Neural cell (in vitro differentiated cells): ENCODE measurements at regions not wholly inside any gene's neighbourhood (a gene's known extent, or its start where the extent isn't known, plus 50 kb on each side); places are given as distances from the start of the nearest gene placed in this dataset.

Experiments
- H2AFZ ChIP-seq: fragments of 200-600, 300-800 bp; sonication (generic), shearing (Covaris generic); 2 replicates; pipeline ENCODE4 v1.6.0; 2014; ENCODE audit warnings: low read depth, mild to moderate bottlenecking, antibody characterized with exemption, low read length, moderate library complexity
- H3F3A ChIP-seq: fragments of 200-600 bp; shearing (Covaris generic); 2 replicates; pipeline ENCODE4 v1.6.1; 2016; ENCODE audit warnings: mild to moderate bottlenecking, moderate library complexity, mixed read lengths, antibody characterized with exemption, low read length; ENCODE audit not compliant: insufficient read depth, poor library complexity, severe bottlenecking
- H3K27ac ChIP-seq: fragments of 200-600, 300-800 bp; sonication (generic), shearing (Covaris generic); 2 replicates; pipeline ENCODE4 v1.5.1; 2014; ENCODE audit warnings: mild to moderate bottlenecking, low read length, moderate library complexity
- H3K27me3 ChIP-seq: fragments of 300-800, 200-600 bp; sonication (generic), shearing (Covaris generic); 2 replicates; pipeline ENCODE4 v1.6.0; 2014; ENCODE audit warnings: mild to moderate bottlenecking, low read depth, low read length, moderate library complexity; ENCODE audit not compliant: insufficient read depth
- H3K36me3 ChIP-seq: fragments of 300-800, 200-600 bp; sonication (generic), shearing (Covaris generic); 2 replicates; pipeline ENCODE4 v1.5.1; 2014; ENCODE audit warnings: mild to moderate bottlenecking, antibody characterized with exemption, low read length, moderate library complexity; ENCODE audit not compliant: insufficient read depth
- H3K4me2 ChIP-seq: fragments of 300-800, 200-600 bp; sonication (generic), shearing (Covaris generic); 2 replicates; pipeline ENCODE4 v1.6.0; 2014; ENCODE audit warnings: mild to moderate bottlenecking, low read length
- H3K4me3 ChIP-seq: fragments of 300-800, 200-600 bp; sonication (generic), shearing (Covaris generic); 2 replicates; pipeline ENCODE4 v1.5.1; 2014; ENCODE audit warnings: mild to moderate bottlenecking, low read length, moderate library complexity
- H3K79me2 ChIP-seq: fragments of 200-600 bp; shearing (Covaris generic); replicated peaks from 2 replicates; pipeline ENCODE4 v1.6.0; 2014; ENCODE audit warnings: mild to moderate bottlenecking, low read length, moderate library complexity; ENCODE audit not compliant: insufficient read depth
- H3K9ac ChIP-seq: fragments of 300-800, 200-600 bp; sonication (generic), shearing (Covaris generic); 2 replicates; pipeline ENCODE4 v1.6.1; 2016; ENCODE audit warnings: mild to moderate bottlenecking, low read length, mixed read lengths
- H3K9me2 ChIP-seq: fragments of 200-600 bp; shearing (Covaris generic); 2 replicates; pipeline ENCODE4 v1.6.1; 2016; ENCODE audit warnings: mild to moderate bottlenecking, low read length, mixed read lengths; ENCODE audit not compliant: insufficient read depth
- H3K9me3 ChIP-seq: fragments of 200-600, 300-800 bp; sonication (generic), shearing (Covaris generic); 2 replicates; pipeline ENCODE4 v1.6.1; 2016; ENCODE audit warnings: mild to moderate bottlenecking, mixed run types, low read length, moderate library complexity, mixed read lengths
- H4K20me1 ChIP-seq: fragments of 200-600 bp; shearing (Covaris generic); 2 replicates; pipeline ENCODE4 v1.6.1; 2016; ENCODE audit warnings: mild to moderate bottlenecking, mixed run types; ENCODE audit not compliant: insufficient read depth
- CTCF ChIP-seq: fragments of 450-650 bp; IDR thresholded peaks from 2 replicates; pipeline ENCODE4 v1.5.1; 2014; ENCODE audit warnings: antibody characterized with exemption, mild to moderate bottlenecking, moderate library complexity; ENCODE audit not compliant: poor library complexity, severe bottlenecking
- EP300 ChIP-seq: fragments of 450-650 bp; conservative IDR thresholded peaks from 2 replicates; pipeline ENCODE4 v1.6.1; 2014; ENCODE audit warnings: antibody characterized with exemption, mild to moderate bottlenecking, moderate library complexity; ENCODE audit not compliant: poor library complexity, severe bottlenecking
- EZH2 ChIP-seq: fragments of 200-600, 300-800 bp; shearing (Covaris generic), sonication (generic); IDR thresholded peaks from 2 replicates; pipeline ENCODE4 v1.6.1; 2014; ENCODE audit warnings: antibody characterized with exemption, low read length, borderline replicate concordance, mild to moderate bottlenecking; ENCODE audit not compliant: insufficient read depth, poor library complexity, severe bottlenecking
- MXI1 ChIP-seq: fragments of 450-650 bp; conservative IDR thresholded peaks from 2 replicates; pipeline ENCODE4 v1.6.1; 2014; ENCODE audit warnings: antibody characterized with exemption, mild to moderate bottlenecking; ENCODE audit not compliant: poor library complexity, severe bottlenecking
- POLR2AphosphoS5 ChIP-seq: IDR thresholded peaks from 2 replicates; pipeline ENCODE4 v1.6.1; 2012
- RAD21 ChIP-seq: fragments of 450-650 bp; conservative IDR thresholded peaks from 2 replicates; pipeline ENCODE4 v1.6.1; 2014; ENCODE audit warnings: antibody characterized with exemption, mild to moderate bottlenecking, moderate library complexity
- REST ChIP-seq: IDR thresholded peaks from 2 replicates; pipeline ENCODE4 v1.6.1; 2012; ENCODE audit warnings: borderline replicate concordance
- SMC3 ChIP-seq: fragments of 450-650 bp; conservative IDR thresholded peaks from 2 replicates; pipeline ENCODE4 v1.6.1; 2014; ENCODE audit warnings: antibody characterized with exemption, mild to moderate bottlenecking, moderate library complexity; ENCODE audit not compliant: poor library complexity
- TAF1 ChIP-seq: IDR thresholded peaks from 2 replicates; pipeline ENCODE4 v1.6.1; 2012; ENCODE audit warnings: low read depth

DNA sequence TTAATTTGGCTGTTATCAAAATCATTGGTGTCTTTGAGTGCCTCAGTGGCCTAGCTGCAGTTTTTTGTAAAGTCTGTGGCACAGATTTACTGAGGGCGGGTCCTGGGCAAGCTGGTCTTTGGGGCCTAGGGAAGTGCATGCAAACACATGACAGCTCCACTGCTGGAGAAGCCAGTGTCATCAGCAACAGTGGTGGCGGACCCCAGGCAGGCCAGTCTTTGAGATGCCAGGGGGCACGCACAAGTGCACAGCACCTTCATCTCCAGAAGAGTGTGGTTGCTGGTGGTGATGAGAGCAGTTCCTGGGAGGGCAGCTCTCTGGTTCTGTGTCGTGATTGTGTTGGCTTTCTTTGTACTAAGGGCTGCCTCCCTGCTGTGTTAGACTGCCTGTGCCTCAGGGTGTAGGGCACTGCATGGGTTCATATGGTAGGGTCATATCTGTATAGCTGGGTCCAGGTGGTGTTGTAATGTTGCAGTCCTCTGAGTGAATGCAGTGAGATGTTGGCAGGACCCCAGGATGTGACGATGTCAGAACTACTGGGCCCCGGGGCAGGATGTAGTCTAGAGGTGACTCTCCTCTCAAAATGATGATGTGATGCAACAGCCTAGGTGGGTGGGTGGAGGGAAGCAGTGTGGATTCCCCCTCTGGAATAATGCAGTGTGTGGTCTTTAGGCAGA is 646.7 kb upstream of the CDH2 start:
- Histone ChIP-seq H3K36me3 (no peaks in the 10 kb centered on the region), H3K9me3 (no peaks in the 10 kb centered on the region), H3K9me2 (no peaks in the 10 kb centered on the region), H2AFZ (no peak overlapping the region), H3K9ac (no peak overlapping the region), H3K79me2 (no peaks in the 10 kb centered on the region), H3K27me3 (no peaks in the 10 kb centered on the region), H3K4me2 (no peak overlapping the region), H3F3A (no peaks in the 10 kb centered on the region), H3K27ac (no peak overlapping the region), H3K4me3 (no peak overlapping the region), H4K20me1 (no peaks in the 10 kb centered on the region)
- no peak for TF ChIP-seq RAD21
- no peak for TF ChIP-seq CTCF
- TF ChIP-seq TAF1, result no peak
- TF ChIP-seq EZH2, result no peak

GRCh38 chr18:28820353-28820752 is 643.4 kb upstream of the CDH2 start:
- no peak overlapping the region for H2AFZ ChIP-seq
- H3K4me3 ChIP-seq, result no peak overlapping the region
- TF ChIP-seq POLR2AphosphoS5, result no peak
- TF ChIP-seq MXI1, result no peak
- no peak for TF ChIP-seq CTCF
- no peak for TF ChIP-seq TAF1
- no peak for TF ChIP-seq REST
- no peak for TF ChIP-seq EZH2
- no peak for TF ChIP-seq SMC3
- no peak for TF ChIP-seq RAD21
- no peak for TF ChIP-seq EP300
- no peaks in the 10 kb centered on the region for H3K36me3 ChIP-seq
- no peak overlapping the region for H3K9ac ChIP-seq
- H3K79me2 ChIP-seq, result no peaks in the 10 kb centered on the region
- H3K27me3 ChIP-seq, result no peaks in the 10 kb centered on the region
- no peaks in the 10 kb centered on the region for H3K9me2 ChIP-seq
- H3K9me3 ChIP-seq, result no peaks in the 10 kb centered on the region
- H3K27ac ChIP-seq, result no peak overlapping the region
- no peaks in the 10 kb centered on the region for H4K20me1 ChIP-seq
- H3F3A ChIP-seq, result no peaks in the 10 kb centered on the region
- H3K4me2 ChIP-seq, result no peak overlapping the region
